GM18505 (cell line): ENCODE measurements at regions not wholly inside any gene's neighbourhood (a gene's known extent, or its start where the extent isn't known, plus 50 kb on each side); places are given as distances from the start of the nearest gene placed in this dataset.

Experiments used
- ATAC-seq: cut with Tn5 transposase; IDR thresholded peaks from one replicate; pipeline ENCODE4 v1.9.1; 2021; ENCODE audit not compliant: unreplicated experiment
- POLR2A ChIP-seq: IDR thresholded peaks from 4 replicates; pipeline ENCODE4 v1.6.1; 2011; ENCODE audit warnings: borderline replicate concordance; ENCODE audit not compliant: insufficient read depth, insufficient read length; ENCODE audit errors: extremely low read depth

DNA sequence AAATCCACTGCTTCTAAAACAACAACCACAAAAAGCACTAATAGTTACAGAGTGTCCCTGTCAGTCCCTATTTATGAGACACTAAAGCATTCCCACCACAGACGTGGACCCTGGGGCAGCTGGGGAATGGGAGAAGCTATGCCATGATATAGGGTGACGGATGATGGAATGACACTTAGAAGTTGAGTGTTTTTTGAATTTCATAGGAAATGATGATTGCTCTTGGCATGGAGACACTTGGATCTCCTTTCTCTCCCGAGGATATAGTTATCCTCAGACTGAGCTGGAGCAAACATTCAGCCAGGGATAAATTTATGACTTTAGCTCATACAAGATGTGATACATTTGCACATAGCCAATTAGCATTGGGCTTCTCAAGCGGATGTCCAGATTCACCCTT lies 151.2 kb downstream of the EDN3 start:
- ATAC-seq = no peak
- no peak for TF ChIP-seq POLR2A

DNA sequence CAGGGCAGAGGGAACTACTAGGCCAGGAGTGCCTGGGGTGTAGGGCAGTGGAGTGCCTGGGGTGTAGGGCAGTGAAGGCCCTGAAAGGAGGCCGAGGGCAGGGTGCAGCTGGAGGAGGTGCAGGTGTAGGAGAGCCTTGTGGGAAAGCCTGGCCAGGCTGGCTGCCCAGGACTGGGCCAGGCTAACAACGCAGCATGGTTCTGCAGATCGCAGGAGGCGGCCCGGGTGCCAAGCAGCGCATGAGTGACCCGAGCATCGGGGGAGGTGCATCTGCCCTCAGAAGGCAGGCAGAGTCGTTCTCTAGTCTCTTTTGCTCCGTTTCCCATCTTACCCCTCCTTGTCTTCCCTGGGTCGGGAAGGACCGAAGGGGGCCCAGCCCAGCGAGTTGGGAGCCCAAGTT lies 151.5 kb upstream of the PHACTR3 start:
- ATAC-seq = no peak
- TF ChIP-seq POLR2A = no peak

DNA sequence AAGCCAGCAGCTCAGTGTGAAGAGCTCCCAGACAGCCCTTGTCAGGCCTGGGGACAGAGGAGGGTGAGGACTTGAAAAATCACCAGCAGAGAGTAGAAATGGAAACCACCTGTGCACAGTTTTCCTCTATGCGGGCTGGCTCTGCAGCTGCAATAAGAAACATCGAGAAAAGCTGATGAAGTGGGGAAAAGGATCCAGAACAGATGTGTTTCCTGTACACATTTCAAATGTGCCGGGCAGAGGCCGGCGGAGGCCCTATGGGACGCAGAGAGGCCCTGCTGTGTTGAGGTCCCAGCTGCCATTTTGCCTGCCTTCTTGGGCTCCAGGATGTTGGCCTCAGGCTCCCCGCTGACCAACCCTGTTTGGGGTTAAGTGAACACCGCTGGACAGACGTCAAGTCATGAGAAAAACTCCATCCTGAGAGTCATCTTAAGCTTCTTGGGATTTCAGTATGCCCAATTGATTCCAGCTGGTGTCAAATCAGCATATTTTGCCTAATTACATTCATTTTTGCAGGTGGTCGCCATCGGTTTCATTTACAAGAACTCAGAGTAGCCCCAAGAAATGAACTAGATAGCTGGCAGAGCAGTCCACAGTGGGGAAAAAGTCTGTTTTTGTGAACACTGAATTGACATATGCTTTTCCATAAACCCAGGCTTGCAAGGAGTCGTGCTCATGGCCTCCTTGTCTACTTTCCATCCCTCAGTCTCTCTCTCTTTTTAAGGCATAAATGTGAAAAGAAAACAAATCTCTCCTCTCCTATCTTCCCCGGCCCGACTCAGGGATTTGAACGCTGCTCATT lies 150.4 kb upstream of the PHACTR3 start:
- no peak for ATAC-seq
- TF ChIP-seq POLR2A = no peak

DNA sequence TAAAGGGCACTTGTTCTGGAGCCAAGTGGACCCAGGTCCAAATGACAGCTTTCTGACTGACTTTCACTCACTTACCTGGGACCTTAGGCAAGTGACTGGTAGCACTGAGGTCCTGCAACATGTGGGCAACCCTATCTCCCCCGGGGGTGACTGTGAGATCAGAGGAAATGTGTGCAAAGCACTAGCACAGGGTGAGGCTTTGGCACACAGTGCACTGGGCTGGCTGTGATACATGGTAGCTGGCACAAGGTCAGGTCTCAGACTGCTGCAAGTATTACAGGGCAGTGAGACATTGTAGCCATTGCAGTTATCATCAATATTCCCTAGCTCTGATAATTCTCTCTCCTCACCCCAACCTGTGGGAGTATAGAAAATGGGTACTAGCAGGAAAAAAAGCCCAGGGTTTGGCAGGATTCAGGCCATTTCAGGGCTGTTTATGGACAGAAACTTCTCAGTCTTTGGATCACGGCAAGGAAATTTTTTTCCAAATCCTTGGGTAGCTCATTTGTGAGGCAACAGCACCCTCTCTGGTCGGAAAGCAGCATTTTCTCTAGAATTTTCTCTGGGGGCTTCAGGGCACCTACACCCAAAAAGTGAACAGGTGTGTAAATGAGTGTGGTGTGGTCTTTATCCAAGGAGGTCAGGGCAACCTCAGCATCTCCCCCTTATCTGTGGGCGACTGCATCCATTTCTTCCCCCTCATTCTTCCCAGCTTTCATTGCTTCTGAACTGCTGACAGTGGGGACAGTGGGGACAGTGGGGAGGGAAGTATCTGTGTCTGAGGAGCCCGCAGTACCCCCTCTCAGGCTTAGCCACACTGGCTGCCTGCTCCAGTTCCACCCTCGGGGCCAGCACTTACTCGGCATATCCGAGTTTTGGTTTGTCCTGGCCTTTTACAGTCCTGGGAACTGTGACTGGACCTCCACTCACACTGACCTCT lies 148.7 kb upstream of the PHACTR3 start:
- TF ChIP-seq POLR2A = no peak
- no peak for ATAC-seq

DNA sequence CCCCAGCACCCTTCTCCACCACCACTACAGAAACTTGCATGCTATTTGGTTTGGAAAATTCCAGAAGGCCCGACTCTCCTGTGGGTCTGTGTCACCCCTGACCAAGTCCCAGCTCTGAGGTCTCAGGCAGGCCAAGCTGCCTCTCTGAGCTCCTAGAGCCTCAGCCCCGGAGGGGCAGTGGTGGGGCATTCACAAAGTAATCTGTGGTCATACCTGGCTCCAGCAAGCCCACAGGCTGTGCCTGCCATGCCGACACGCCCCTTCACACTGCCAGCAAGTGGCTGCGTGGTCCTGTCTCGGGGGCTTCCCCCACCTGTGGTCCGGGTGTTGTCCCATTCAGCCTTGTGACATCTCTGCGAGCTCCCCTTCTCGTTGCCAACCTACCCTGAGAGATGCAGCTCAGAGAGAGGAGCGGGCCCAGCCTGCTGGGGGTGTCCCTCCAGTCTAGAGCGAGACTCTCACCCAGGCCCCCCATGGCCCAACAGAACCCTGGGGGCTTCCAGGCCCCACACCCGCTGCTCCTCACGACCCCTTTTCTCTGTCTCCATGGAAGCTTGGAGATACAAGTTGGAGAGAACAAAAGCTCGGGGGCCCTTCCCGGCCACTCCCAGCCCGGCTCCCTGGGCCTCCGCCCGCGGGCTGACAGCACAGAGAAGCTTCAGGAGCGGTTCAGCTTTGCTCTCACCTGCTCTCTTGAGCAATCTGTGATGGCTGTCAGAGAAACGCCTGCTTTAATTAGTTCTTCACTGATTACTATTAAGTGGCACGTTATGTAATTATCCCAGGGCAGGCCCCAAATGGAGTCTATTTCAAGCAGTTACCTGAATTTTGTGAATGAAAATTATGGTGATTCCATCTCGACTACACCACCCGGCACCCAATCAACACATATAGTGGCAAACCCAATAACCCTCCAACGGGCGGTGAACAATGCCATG lies 147.7 kb upstream of the PHACTR3 start:
- TF ChIP-seq POLR2A = no peak
- no peak for ATAC-seq

DNA sequence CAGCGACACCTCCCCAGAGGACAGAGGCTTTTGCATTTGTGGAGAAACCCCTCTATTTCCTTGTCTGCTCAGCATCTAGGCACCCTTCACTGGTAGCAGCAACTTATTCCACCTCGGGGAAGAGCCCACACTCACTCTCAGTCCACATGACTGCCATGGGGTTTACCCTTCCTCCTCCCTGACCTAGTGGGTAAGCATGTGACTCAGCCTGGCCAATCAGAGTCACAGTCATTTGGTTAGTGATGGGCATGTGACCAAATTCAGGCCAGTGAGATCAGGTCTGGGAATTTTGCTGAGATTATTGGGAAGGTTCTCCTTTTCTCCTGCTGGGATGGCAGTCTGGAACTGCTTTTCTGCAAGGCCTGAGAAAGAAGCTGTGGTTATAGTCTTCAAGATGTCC lies 145.7 kb upstream of the PHACTR3 start:
- TF ChIP-seq POLR2A = no peak
- ATAC-seq = no peak

DNA sequence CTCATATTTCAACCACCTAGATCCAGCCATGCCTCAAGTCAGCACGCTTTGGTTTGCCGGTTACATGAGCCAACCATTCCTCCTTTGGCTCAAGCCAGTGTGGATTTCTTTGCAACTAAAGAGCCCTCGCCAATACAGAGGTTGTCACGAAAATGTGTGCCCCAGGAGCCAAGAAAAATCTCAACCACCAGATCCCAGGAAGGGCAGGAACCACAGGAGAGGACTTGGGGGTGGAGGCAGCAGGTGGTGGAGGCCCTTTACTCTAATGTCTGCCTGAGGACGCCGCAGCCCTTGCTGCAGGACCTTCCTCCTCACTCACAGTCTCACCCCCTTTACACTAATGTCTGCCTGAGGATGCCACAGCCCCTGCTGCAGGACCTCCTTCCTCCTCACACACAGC lies 144.8 kb upstream of the PHACTR3 start:
- TF ChIP-seq POLR2A = no peak
- ATAC-seq = no peak

DNA sequence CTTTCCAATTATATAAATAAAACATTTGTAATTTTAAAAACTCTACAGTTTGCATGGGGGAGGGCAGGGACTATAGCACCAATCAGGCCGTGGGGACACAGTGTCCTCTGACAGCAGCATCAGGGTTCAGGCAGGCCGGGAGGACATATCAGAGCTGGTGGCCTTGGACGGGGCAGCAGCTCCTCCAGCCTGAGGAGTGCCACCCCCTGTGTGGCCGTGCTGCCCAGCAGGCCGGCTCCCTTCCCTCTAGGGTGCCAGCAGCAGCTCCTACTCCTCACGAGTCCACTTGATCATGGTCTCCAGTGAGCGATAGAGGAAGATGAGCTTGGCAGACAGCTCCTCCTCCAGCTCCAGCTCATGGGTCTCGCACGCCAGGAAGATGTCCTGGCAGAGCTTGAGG lies 144.0 kb upstream of the PHACTR3 start:
- ATAC-seq = no peak

DNA sequence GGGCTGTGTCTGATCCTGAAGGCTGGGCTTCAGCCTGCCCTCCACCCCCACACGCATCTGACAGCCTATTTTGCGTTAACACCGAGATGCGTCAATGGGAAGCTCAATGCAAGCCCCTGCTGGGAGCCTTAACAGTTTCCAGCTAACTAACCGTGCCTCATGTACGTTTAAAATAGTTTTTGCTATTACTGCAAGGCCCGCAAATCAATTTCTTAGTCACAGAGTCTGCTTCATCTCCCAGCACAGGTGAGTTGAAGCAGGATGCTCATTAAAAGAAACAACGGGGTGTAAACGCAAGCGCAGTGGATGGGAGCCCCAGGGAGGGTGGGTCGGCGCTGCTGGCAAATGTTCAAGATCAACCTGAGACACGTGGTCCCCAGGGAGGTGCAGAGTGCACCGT lies 142.8 kb upstream of the PHACTR3 start:
- ATAC-seq = no peak
- TF ChIP-seq POLR2A = no peak

More for the DNA sequence above, 144.0 kb upstream of the PHACTR3 start:
- TF ChIP-seq POLR2A = no peak

DNA sequence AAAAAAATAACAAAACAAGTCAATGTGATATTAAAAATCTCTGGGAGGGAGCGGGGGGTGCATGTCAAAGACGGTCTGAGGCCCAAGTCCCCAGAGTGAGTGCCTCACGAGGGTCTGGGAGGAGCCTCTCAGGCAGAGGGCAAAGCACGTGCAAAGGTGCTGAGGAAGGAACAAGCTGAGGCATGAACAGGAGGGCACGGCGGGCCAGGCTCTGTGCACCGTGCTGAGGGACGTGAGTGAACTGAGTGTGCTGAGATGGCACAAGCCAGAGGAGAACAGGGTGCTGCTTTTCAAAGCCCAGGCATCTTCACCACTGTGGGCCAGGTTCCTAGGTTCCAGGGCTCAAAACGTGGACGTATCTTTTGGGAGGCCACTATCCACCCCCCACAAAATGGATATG lies 142.1 kb upstream of the PHACTR3 start:
- ATAC-seq = no peak
- TF ChIP-seq POLR2A = no peak

DNA sequence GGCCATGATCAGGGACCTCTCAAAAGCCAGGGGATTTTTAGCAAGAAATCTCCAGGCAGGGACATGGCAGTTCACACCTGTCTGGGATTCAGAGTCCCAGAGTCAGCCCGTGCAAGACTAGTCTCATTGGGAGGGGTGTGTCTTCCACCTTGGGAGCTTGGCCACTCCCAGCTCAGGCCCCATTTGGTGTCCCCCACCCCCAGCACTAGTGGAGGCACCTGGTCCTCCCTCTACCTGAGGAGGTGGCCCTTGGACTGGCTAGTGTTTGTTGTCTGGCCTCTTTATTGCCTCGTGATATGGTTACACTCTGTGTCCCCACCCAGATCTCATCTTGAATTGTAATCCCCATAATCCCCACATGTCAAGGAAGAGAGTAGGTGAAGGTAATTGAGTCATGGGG lies 140.8 kb upstream of the PHACTR3 start:
- no peak for TF ChIP-seq POLR2A
- ATAC-seq = no peak

DNA sequence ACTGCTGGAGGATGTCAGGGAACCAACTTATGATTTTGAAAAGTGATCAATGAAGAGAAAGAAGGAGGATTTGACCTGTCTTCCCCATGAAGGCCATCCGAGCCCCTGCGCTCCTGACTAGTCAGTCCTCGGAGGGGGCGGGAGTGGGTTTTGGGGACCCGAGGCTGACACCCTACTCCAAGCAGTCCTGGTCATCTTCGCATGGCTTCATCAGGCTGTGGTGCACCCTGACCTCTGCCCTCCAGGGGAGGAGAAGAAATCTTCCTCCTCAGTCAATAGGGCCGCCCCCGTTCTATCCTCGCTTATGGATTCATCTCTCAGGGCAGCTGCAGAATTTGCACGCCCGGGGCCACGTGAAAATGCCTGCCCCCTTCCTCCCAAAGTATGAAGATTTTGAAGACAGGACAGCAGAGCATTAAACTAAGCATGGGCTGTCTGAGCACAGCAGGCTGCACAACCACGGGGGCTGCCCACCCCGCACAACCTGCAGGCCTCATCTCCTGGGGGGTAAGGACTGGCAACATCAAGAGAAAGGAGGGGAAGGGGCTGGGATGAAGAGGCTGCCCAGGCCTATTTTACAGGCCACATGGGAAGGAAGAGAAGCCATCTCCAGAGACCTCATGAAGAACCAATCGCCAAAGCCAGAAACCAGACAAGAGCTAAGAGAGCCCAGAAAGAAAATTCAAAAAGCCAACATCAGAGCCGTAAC lies 138.1 kb upstream of the PHACTR3 start:
- ATAC-seq = no peak
- no peak for TF ChIP-seq POLR2A
